ENCODE measurements at regions not wholly inside any gene's neighbourhood (a gene's known extent, or its start where the extent isn't known, plus 50 kb on each side); places are given as distances from the start of the nearest gene placed in this dataset.

DNA sequence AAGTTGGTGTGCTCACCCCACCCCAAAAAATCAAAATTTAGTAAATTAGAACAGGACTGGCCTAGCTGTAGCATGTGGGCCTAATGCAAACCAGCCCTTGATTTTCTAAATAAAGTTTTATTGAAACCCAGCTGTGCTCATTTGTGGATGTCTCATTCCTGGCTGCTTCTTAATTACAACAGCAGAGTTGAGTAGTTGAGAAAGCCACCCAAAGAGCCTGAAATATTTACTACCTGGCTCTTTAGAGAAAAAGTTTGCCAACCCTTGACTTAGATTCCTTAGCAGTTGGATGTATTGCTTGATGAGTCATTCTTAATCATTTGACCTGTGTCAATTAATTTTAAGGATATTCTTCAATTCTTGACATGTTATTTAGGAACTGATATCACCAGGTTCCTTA lies 168.3 kb upstream of the PUDP start:
- H3K4me3 ChIP-seq (ENCODE audit: low read depth, low read length), result no peak overlapping the region
- no peak for DNase-seq (ENCODE audit: low read depth)
- TF ChIP-seq, protein P1, sequence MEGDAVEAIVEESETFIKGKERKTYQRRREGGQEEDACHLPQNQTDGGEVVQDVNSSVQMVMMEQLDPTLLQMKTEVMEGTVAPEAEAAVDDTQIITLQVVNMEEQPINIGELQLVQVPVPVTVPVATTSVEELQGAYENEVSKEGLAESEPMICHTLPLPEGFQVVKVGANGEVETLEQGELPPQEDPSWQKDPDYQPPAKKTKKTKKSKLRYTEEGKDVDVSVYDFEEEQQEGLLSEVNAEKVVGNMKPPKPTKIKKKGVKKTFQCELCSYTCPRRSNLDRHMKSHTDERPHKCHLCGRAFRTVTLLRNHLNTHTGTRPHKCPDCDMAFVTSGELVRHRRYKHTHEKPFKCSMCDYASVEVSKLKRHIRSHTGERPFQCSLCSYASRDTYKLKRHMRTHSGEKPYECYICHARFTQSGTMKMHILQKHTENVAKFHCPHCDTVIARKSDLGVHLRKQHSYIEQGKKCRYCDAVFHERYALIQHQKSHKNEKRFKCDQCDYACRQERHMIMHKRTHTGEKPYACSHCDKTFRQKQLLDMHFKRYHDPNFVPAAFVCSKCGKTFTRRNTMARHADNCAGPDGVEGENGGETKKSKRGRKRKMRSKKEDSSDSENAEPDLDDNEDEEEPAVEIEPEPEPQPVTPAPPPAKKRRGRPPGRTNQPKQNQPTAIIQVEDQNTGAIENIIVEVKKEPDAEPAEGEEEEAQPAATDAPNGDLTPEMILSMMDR (IDR thresholded peaks at IDR 0.05; ENCODE audit: insufficient read depth, low read depth, low read length), result no peak

DNA sequence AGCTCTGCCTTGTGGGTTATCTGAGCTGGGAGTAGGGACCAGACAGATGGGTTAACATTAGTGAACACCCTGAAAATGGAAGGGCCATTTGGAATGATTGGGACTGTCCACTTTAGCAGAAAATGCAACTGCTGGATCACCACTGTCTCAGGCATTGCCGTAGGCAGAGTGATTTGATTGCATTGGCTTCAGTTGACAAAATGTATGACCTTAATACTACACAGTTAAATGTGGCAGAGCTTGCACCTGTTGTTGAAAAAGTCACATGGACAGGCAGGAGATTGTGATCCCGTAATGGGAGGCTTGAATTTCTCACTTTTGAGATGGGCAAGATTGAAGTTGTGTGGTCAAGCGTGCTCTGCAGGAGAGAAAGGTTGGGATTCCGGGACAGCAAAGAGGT lies 166.5 kb upstream of the PUDP start:
- DNase-seq (ENCODE audit: low read depth), result no peak
- no peak overlapping the region for H3K4me3 ChIP-seq (ENCODE audit: low read depth, low read length)
- TF ChIP-seq, protein P1 (IDR thresholded peaks at IDR 0.05; ENCODE audit: insufficient read depth, low read depth, low read length), result no peak

GRCh38 chrX:7307720-7308119 lies 159.8 kb upstream of the PUDP start:
- no peak for DNase-seq (ENCODE audit: low read depth)
- H3K4me3 ChIP-seq (ENCODE audit: low read depth, low read length), result no peak overlapping the region
- TF ChIP-seq, protein P1 (IDR thresholded peaks at IDR 0.05; ENCODE audit: insufficient read depth, low read depth, low read length), result no peak

GRCh38 chrX:7294483-7294882 lies 146.5 kb upstream of the PUDP start:
- TF ChIP-seq, protein P1 (IDR thresholded peaks at IDR 0.05; ENCODE audit: insufficient read depth, low read depth, low read length), result no peak
- H3K4me3 ChIP-seq (ENCODE audit: low read depth, low read length), result no peak overlapping the region
- DNase-seq (ENCODE audit: low read depth), result peak; percentile 62

DNA sequence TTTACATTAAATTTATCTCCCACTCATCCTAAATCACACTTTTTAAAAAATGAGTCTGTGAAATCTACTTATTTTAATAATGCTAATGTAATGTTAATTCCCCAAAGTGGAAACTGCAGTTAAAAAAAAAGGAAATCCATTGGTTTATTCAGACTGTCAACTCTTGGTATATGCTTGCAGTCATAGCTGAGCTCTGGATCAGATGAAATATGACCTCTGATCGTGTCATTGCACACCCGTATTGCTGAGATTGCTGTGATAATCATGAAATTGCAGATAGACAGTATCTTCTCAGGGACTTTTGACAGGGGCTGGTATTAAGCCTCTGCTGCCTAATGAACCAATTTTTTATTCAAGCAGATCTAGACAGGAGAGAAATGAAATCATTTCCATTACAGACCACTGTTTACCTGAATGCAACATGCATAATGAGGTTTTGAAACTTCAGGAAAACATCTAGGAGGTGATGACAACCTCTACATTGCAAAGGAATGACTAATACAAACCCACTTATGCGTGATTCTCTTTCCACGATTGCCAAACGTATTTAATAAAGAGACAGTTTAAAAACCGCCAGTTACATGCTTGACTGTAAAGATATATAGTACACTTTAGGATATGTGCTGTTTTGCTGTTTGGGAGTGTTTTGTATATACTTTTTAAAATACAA lies 138.3 kb upstream of the PUDP start:
- DNase-seq (ENCODE audit: low read depth), result no peak
- TF ChIP-seq, protein P1 (IDR thresholded peaks at IDR 0.05; ENCODE audit: insufficient read depth, low read depth, low read length), result no peak
- H3K4me3 ChIP-seq (ENCODE audit: low read depth, low read length), result no peak overlapping the region

DNA sequence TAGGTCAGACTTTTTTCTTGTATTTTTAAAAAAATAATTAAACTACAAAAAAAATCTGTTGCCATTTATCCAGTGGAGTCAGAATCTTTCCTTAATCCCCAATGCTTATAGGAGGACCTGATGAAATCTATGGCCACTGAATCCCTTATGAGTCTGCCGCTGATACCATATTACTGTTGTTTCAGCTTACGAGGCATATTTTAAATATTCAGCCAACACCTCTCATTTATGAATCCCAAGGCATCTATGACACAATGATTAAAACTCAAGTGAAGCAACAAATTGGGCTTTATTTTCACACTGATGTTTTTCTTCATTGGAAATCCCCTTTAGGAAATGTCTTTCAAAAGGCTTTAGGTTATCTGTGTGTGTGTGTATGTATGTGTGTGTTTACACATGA lies 137.8 kb upstream of the PUDP start:
- no peak overlapping the region for H3K4me3 ChIP-seq (ENCODE audit: low read depth, low read length)
- no peak for DNase-seq (ENCODE audit: low read depth)
- TF ChIP-seq, protein P1 (IDR thresholded peaks at IDR 0.05; ENCODE audit: insufficient read depth, low read depth, low read length), result no peak

GRCh38 chrX:7283741-7284140 lies 135.8 kb upstream of the PUDP start:
- TF ChIP-seq, protein P1 (IDR thresholded peaks at IDR 0.05; ENCODE audit: insufficient read depth, low read depth, low read length), result no peak
- DNase-seq (ENCODE audit: low read depth), result no peak
- no peak overlapping the region for H3K4me3 ChIP-seq (ENCODE audit: low read depth, low read length)

Data from fibroblast of villous mesenchyme (primary cell).